BJ (cell line): ENCODE measurements at regions not wholly inside any gene's neighbourhood (a gene's known extent, or its start where the extent isn't known, plus 50 kb on each side); places are given as distances from the start of the nearest gene placed in this dataset.

Experiments
- CTCF ChIA-PET: fragments of 350-600 bp; formaldehyde crosslinking; extraction: SDS; loops from one replicate; lab custom pipeline; 2021; ENCODE audit warnings: antibody characterized with exemption, inconsistent platforms; lab: Yijun Ruan, JAX
- POLR2A ChIA-PET: fragments of 300-600 bp; sonication (Branson Sonifier 250); formaldehyde crosslinking; extraction: SDS; loops from one replicate; lab custom pipeline; 2021; ENCODE audit warnings: antibody characterized with exemption; lab: Charles Lee
- DNase-seq: peaks from one replicate; pipeline ENCODE4 v3.0.0-alpha.2; 2011; ENCODE audit warnings: low read depth
- H3K27me3 ChIP-seq: 2 replicates; pipeline ENCODE4 v1.6.0; 2011; ENCODE audit warnings: low read length; ENCODE audit not compliant: control insufficient read depth, insufficient read depth
- H3K36me3 ChIP-seq: 2 replicates; pipeline ENCODE4 v1.5.1; 2011; ENCODE audit warnings: low read length; ENCODE audit not compliant: control insufficient read depth, insufficient read depth
- H3K4me3 ChIP-seq: 2 replicates; pipeline ENCODE4 v1.5.1; 2011; ENCODE audit warnings: low read depth, mild to moderate bottlenecking, control low read depth, low read length
- TF ChIP-seq, protein P1 (sequence below): IDR thresholded peaks from 2 replicates; pipeline ENCODE4 v1.5.1; 2011; ENCODE audit warnings: low read depth, mild to moderate bottlenecking, control low read depth, inconsistent platforms, low read length, moderate library complexity; ENCODE audit not compliant: insufficient read depth

DNA sequence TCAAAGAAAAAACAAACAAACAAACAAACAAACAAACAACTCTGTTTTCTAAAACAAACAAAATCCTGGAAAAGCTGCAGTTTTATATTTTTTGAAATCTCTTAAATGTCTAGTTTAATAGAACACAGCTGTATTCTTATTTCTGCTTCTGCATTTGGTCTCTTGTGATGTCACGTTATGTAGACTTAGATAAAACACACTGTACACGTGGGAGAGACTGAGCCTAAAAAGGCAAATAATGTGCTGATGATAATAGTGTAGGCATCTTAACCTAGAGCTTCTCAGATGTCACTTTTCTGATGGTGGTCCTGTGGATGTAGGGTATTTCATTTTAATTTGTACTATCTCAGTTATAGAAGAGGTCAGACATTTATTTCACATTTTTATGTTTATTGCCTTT is 261.7 kb downstream of the UTRN start:
- TF ChIP-seq, protein P1, sequence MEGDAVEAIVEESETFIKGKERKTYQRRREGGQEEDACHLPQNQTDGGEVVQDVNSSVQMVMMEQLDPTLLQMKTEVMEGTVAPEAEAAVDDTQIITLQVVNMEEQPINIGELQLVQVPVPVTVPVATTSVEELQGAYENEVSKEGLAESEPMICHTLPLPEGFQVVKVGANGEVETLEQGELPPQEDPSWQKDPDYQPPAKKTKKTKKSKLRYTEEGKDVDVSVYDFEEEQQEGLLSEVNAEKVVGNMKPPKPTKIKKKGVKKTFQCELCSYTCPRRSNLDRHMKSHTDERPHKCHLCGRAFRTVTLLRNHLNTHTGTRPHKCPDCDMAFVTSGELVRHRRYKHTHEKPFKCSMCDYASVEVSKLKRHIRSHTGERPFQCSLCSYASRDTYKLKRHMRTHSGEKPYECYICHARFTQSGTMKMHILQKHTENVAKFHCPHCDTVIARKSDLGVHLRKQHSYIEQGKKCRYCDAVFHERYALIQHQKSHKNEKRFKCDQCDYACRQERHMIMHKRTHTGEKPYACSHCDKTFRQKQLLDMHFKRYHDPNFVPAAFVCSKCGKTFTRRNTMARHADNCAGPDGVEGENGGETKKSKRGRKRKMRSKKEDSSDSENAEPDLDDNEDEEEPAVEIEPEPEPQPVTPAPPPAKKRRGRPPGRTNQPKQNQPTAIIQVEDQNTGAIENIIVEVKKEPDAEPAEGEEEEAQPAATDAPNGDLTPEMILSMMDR: no peak
- no peak for DNase-seq
- ChIA-PET CTCF (no interaction called here), POLR2A (no interaction called here)
- Histone ChIP-seq H3K36me3 (peaks cover 11% of the 10 kb centered on the region), H3K27me3 (no peaks in the 10 kb centered on the region), H3K4me3 (no peak overlapping the region)

DNA sequence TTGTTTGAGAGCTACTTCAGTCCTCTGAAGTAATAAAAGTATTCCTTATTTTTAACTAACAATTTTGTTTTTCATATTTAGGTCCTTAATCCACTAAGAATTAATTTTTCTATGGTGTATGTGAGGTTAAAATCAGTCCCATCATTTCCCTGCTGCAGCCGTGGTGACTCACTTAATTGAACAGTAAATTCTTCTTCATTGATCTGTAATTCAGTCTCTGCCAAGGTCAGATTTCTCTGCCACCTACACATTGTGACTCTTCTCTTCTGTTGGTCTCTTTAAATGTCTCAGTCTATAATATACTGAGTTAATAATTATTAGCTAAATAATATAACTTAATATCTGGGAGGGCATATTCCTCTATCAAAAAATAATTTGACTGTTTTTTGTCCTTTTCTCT is 262.3 kb downstream of the UTRN start:
- peaks cover 11% of the 10 kb centered on the region for H3K36me3 ChIP-seq
- no peak for DNase-seq
- TF ChIP-seq, protein P1: no peak
- no peaks in the 10 kb centered on the region for H3K27me3 ChIP-seq
- CTCF ChIA-PET: interaction anchor here (0.6 kb wide), 1 partner anchor 1097 kb away, joined by 3 read pairs; no protein-coding TSS in a partner anchor
- POLR2A ChIA-PET: no interaction called here
- H3K4me3 ChIP-seq: no peak overlapping the region

DNA sequence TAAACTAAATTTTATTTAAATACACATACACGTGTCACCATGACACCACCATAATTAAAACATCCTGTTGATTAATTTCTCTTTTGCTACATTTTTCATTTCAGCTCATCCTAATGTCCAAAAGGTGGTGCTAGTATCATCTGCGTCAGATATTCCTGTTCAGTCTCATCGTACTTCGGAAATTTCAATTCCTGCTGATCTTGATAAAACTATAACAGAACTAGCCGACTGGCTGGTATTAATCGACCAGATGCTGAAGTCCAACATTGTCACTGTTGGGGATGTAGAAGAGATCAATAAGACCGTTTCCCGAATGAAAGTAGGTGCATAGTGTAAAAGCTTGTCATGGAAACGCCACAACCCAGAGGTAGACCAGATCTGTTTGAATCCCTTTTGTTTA is 263.4 kb downstream of the UTRN start:
- no peak for DNase-seq
- ChIA-PET CTCF (interaction anchor here (0.6 kb wide), 1 partner anchor 576 kb away, joined by 3 read pairs; no protein-coding TSS in a partner anchor), POLR2A (no interaction called here)
- TF ChIP-seq, protein P1: no peak
- H3K27me3 ChIP-seq: no peaks in the 10 kb centered on the region
- H3K4me3 ChIP-seq: no peak overlapping the region
- peaks cover 7% of the 10 kb centered on the region for H3K36me3 ChIP-seq

DNA sequence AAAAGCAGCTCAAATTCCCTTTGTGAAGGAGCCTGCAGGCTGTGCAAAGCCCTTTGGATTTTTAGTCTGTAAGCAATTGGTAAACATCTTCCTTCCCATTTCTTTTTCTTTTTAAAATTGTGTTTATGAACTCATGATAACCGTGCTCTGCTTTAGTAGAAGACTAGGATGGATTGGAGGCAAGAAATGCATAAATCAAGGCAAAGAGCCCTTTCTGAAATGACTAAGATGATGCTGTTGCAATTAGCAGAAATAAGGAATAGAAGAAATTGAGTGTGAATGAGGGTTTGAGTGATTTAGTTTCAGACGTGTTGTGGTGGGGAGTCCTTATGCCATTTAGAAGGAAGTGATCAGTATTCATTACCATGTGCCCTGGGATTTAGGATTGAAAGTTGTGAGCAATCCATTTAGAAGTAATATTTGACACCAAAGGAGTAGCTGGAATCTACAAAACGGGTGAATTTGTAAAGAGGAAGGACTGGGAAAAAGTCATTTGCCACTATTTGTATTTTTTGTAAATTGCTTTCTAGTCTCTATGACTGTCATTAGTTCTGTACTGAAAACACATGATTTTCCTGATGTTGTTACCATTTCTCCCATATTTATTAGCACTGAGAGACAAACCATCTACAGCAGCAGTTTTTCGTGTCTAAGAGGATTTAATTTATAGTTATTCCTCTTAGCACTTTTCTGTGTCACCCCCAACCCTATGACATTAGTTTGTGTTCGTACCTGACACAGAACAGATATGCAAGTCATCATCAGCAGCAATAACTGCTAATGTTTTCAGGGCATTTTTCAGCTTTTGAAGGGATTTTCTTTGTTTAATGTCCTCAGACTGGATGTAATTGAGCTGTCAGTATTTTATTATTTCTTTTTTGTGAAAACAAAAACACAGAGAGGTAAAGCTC is 265.0 kb downstream of the UTRN start:
- POLR2A ChIA-PET: no interaction called here
- H3K36me3 ChIP-seq: peaks cover 7% of the 10 kb centered on the region
- no peak overlapping the region for H3K4me3 ChIP-seq

DNA sequence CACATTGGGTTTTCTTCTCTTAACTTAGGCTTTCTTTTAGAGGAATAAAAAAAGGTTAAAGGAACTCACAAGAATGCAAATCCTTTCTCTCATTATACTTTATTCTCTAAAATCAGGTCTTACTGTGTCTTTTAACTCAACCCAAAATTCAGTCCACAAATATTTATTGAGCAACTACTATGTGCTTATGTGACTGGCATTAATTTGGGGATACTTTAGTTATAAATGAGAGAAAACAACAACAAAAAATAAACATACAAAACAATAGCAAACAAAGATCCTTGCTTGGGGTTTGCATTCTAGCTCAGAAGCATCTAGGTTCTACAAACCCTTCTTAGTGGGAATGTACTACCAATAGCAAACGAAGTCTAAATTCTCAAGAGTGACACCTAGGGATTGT is 266.2 kb downstream of the UTRN start:
- Histone ChIP-seq H3K4me3 (no peak overlapping the region), H3K27me3 (no peaks in the 10 kb centered on the region), H3K36me3 (peaks cover 11% of the 10 kb centered on the region)
- POLR2A ChIA-PET: no interaction called here
- TF ChIP-seq, protein P1: no peak
- DNase-seq: no peak
- CTCF ChIA-PET: no interaction called here

More for the DNA sequence above, 265.0 kb downstream of the UTRN start:
- CTCF ChIA-PET: interaction anchor here (0.6 to 1.1 kb wide), 3 partner anchors 9 to 243 kb away, joined by 3 to 4 read pairs (median 4); no protein-coding TSS in a partner anchor
- TF ChIP-seq, protein P1: no peak
- DNase-seq: no peak
- H3K27me3 ChIP-seq: no peaks in the 10 kb centered on the region
